Heart left ventricle (tissue), 13 donors: ENCODE measurements at regions not wholly inside any gene's neighbourhood (a gene's known extent, or its start where the extent isn't known, plus 50 kb on each side); places are given as distances from the start of the nearest gene placed in this dataset.

Experiments used
- CTCF ChIP-seq, 12 donors: fragments of 200-600 bp; sonication (generic) in 4 of 12; IDR thresholded peaks; one replicate each; pipeline versions ENCODE4 v1.5.0 to v1.8.0; 2018 to 2022; ENCODE audit warnings: antibody characterized with exemption in 12 of 12, mild to moderate bottlenecking in 5 of 12
- POLR2A ChIP-seq, 2 donors: fragments of 450-650 bp; IDR thresholded peaks; one replicate each; pipeline ENCODE4 v1.6.1; 2017; ENCODE audit warnings: antibody characterized with exemption in 2 of 2, mild to moderate bottlenecking in 2 of 2, moderate library complexity in 2 of 2
- donor health status: ischemic (EF 13 %, LVEDD 7.1; RV severe dilation, severe dysfunction).
- donor health status: DM: no; HTN: yes; CAD: no.
- donor health status: DM: no; HTN: no; CAD: no.
- donor health status: ischemic (EF 25% LVEDD 6.9; RV normal size, moderate dysfunction).
- donor health status: ischemic (EF 25% LVEDD 5.7; RV mildly dilated, moderate dysfunction).
- donor health status: ischemic (EF 35%, LVEDD 5.7; RV mildly dilated, moderate dysfunction).
- donor health status: nonischemic (EF 11% LVEDD 7.7; RV severe dilation, severe dysfunction).
- donor health status: DM: yes; HTN: yes; CAD: no.
- donor health status: PGD.
- donor health status: ischemic (EF 29% LVEDD 5.4; RV normal size, mild dysfunction).
- donor health status: nonischemic (EF 23%, LVEDD 6.1; RV moderate dilation, normal function).

DNA sequence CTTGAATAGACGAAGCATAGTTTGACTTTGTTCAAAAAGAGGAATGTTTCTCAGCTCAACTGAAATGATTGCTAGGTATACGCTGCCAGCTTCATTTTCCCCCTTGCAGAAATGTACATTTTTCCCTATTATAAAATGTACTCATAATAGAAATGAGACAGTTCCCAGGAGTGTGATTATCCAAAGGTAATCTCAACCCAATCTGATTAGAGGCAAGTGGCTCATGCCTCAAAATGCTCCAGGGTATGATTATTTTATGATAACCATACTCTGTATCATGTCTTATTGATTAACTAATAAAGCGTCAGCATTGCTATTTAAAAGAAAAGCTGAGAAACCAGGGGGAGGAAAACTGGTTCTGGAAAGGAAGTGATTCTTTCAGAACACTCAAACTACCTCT, 54.9 kb upstream of the SMIM15 start:
- no peak for TF ChIP-seq POLR2A (IDR thresholded peaks at IDR 0.05)
- no peak for TF ChIP-seq CTCF (IDR thresholded peaks at IDR 0.05)
